NAMALWA (cell line): ENCODE measurements at regions not wholly inside any gene's neighbourhood (a gene's known extent, or its start where the extent isn't known, plus 50 kb on each side); places are given as distances from the start of the nearest gene placed in this dataset.
"Not testable (repeated sequence)": the region's sequence is repeated elsewhere in the genome, so short reads cannot be mapped to it uniquely, and the experiment has no call there.

Experiments used
- DNase-seq: peaks from one replicate; pipeline ENCODE4 v3.0.0-alpha.2; 2015; ENCODE audit warnings: low spot score

- DNase-seq: no peak
Measured at GRCh38 chr1:80318108-80318507, 1311.6 kb upstream of the ADGRL4 start.

GRCh38 chr1:80310703-80311245, 1304.2 kb upstream of the ADGRL4 start:
- no peak for DNase-seq

- no peak for DNase-seq
Measured at GRCh38 chr1:80305466-80305865, 1298.9 kb upstream of the ADGRL4 start.

GRCh38 chr1:80293818-80294217, 1287.3 kb upstream of the ADGRL4 start:
- no peak for DNase-seq

- DNase-seq: not testable (repeated sequence)
Measured at GRCh38 chr1:80288750-80289149, 1282.2 kb upstream of the ADGRL4 start.

- no peak for DNase-seq
Measured at GRCh38 chr1:80282536-80282935, 1276.0 kb upstream of the ADGRL4 start.

- DNase-seq: no peak
Measured at GRCh38 chr1:80278936-80279335, 1272.4 kb upstream of the ADGRL4 start.

- DNase-seq: no peak
Measured at GRCh38 chr1:80274256-80274655, 1267.7 kb upstream of the ADGRL4 start.

- no peak for DNase-seq
Measured at GRCh38 chr1:80272495-80272894, 1266.0 kb upstream of the ADGRL4 start.

GRCh38 chr1:80258659-80259058, 1252.1 kb upstream of the ADGRL4 start:
- DNase-seq: no peak

- DNase-seq: no peak
Measured at GRCh38 chr1:80251591-80251990, 1245.1 kb upstream of the ADGRL4 start.

- DNase-seq: no peak
Measured at GRCh38 chr1:80251171-80251570, 1244.6 kb upstream of the ADGRL4 start.

GRCh38 chr1:80250573-80251168, 1244.1 kb upstream of the ADGRL4 start:
- no peak for DNase-seq

- DNase-seq: no peak
Measured at GRCh38 chr1:80249699-80250098, 1243.2 kb upstream of the ADGRL4 start.

- no peak for DNase-seq
Measured at GRCh38 chr1:80248886-80249285, 1242.4 kb upstream of the ADGRL4 start.

GRCh38 chr1:80245813-80246212, 1239.3 kb upstream of the ADGRL4 start:
- no peak for DNase-seq

GRCh38 chr1:80244372-80244771, 1237.8 kb upstream of the ADGRL4 start:
- DNase-seq: no peak

- DNase-seq: no peak
Measured at GRCh38 chr1:80241566-80241965, 1235.0 kb upstream of the ADGRL4 start.

GRCh38 chr1:80225510-80225909, 1219.0 kb upstream of the ADGRL4 start:
- no peak for DNase-seq

- DNase-seq: no peak
Measured at GRCh38 chr1:80221319-80221718, 1214.8 kb upstream of the ADGRL4 start.

GRCh38 chr1:80218112-80218511, 1211.6 kb upstream of the ADGRL4 start:
- DNase-seq: peak; percentile 81

- peak; percentile 50 for DNase-seq
Measured at GRCh38 chr1:80217377-80217986, 1211.0 kb upstream of the ADGRL4 start.

- DNase-seq: no peak
Measured at GRCh38 chr1:80214888-80215540, 1208.5 kb upstream of the ADGRL4 start.
